ENCODE measurements at regions not wholly inside any gene's neighbourhood (a gene's known extent, or its start where the extent isn't known, plus 50 kb on each side); places are given as distances from the start of the nearest gene placed in this dataset.
"Not testable (repeated sequence)": the region's sequence is repeated elsewhere in the genome, so short reads cannot be mapped to it uniquely, and the experiment has no call there.

DNA sequence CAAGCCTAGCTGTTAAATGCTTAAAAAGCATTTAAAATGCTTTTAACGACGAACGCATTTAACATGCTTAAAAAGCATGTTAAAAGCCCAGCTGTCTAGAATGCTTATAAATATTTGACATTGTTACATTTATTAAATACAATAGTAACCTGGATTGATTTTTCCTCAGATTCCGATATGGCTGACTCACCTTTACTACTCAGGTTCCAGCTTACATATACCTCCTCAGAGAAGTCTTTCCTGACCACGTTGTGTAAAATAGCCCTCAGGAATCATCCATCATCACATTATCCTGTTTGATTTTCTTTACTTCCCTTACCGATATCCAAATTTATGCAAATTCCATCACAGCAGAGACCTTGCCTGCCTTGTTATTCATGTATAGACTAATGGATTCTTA, 51.4 kb downstream of the SLC41A2 start:
- no peak for DNase-seq

- DNase-seq, result not testable (repeated sequence)
Observed at GRCh38 chr12:104905446-104905845, 52.6 kb downstream of the SLC41A2 start.

DNA sequence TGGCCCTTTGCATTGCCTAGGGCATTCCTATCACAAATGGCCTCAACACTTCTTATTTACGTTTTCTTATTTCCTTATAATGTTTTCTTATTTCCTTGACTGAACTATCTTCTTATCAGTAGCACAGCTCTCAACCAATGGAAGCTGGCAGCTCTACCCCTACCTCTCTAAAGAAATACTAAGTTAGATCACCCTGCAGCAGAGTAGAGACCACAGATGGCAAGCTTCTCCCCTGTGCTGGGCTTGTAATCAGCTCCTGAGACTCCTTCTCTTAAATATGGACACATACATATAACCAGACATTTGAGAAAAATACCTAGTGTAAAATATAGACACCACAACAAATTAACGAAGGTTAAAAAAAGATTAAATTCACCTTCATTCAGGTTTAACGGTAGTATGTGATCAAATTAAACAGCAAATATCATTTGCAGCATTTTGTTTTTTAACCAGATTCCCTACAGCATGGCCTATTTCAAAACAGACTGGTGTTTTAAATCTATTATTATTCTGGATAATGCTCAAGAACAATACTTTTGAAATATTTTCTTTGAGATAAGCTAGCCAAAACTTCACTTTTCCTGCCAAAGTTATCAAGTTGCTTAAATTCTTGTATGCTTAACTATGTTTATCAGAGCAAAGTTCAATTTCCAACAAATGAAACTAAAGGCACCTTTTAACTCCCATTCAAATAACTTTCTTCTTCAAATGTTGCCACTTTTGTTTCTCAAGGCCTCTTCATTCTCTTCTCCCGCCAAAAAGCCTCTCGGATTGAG, 54.3 kb downstream of the SLC41A2 start:
- no peak for DNase-seq

DNA sequence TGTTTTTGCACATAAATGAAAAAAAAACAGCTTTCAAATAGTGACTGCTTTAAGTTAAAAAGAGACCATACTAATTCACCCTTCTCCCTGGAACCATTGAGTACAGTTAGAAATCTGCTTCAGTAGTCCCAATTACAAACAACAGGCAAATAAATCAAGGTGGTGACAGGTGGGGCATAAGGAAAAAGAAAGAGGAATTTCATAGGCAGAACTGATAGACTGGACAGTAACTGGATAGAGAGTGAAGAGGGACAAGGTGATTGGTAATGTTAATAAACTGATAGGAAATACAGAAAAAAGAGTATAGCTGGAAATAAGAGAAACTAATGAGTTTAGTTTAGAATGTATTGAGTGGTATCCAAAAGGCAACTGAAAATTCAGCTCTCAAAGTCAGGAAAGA, 56.0 kb downstream of the SLC41A2 start:
- DNase-seq, result no peak

DNA sequence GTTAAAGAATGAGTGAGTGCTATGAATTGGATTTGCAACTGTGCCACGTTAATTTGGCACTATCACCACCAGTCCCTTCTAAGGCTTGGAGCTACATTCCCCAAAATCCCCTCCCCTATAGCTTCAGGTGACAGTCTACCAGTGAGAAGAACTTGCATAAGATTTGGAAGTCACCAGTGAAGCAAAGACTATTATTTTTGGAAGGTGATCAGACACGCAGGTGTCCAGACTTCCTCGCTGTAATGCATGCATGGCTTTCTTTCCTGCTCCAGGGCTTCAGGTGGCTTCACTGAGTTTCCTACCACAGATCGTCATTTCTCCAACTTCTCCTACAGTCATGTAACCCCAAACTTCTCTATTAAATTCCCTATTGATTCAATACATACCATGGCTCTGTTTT, 61.4 kb downstream of the SLC41A2 start:
- no peak for DNase-seq

GRCh38 chr12:104896146-104896545, 61.9 kb downstream of the SLC41A2 start:
- DNase-seq, result no peak

DNA sequence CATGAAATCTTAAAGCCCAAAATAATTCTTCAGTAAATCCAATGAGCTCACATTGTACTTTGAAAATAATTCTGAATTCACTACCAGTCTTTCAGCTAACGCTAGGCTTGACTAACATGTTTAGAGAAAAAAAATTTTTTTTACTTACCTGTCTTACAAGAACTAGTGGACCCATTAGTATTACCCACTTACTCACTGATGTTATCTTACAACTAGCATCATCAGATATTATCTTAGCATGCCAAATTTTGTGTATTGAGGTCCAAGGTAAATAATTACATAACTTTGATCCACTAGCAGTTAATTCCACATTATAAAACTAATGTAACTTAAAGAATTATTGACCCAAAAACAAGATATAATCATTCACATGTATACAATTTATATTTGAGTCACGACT, 62.7 kb downstream of the SLC41A2 start:
- DNase-seq, result no peak

DNA sequence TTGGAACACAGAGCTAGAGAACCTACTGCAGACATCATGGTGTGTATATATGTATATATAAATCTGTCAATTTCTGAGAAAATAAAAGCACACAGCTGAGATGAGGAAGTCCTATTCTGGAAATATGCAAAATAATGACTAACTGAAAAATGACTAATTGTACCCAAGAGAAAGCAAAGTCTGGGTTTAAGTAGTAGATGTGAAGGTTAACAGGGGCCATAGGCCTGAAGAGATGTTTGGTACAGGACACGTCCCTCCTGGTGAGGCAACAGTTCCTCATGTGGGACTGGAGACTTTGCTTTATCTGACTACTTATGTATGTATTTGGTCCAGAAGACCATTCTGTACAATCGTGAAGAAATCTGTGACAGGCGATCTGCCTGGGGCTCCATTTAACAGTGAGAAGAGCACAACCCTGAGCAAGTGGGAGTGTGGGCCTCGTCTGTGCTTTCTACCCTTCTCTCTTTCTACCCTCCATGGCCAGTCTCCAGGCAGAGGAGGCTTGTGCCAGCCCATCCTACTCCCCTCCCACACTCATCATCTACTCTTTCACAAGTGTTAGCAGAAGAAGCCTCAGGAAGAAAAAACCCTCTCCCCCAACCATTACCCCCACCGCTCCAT, 67.5 kb downstream of the SLC41A2 start:
- DNase-seq, result no peak

GRCh38 chr12:104889735-104890134, 68.4 kb downstream of the SLC41A2 start:
- DNase-seq, result no peak

DNA sequence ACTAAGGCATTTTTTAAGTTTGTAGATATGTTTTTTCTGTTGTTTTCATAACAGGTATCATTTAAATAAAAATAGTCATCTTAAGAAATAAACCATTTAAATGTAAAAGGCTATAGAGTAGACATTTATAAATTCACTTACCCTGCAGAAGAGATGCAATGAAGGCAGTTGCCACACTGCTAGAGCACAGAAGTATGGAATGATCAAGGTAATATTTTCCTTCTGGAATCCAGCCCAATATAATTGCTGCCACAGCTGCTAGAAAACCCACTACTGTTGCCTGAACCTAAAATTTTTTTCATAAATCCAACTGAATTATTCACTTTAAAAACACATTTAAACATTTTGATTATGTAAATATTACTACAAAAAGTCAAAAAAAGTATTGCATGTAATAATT, 69.2 kb downstream of the SLC41A2 start:
- DNase-seq, result peak; percentile 39

GRCh38 chr12:104888481-104888880, 69.6 kb downstream of the SLC41A2 start:
- no peak for DNase-seq

GRCh38 chr12:104887452-104887851, 70.6 kb downstream of the SLC41A2 start:
- no peak for DNase-seq

GRCh38 chr12:104886418-104887401, 71.4 kb downstream of the SLC41A2 start:
- DNase-seq, result peak; percentile 79

DNA sequence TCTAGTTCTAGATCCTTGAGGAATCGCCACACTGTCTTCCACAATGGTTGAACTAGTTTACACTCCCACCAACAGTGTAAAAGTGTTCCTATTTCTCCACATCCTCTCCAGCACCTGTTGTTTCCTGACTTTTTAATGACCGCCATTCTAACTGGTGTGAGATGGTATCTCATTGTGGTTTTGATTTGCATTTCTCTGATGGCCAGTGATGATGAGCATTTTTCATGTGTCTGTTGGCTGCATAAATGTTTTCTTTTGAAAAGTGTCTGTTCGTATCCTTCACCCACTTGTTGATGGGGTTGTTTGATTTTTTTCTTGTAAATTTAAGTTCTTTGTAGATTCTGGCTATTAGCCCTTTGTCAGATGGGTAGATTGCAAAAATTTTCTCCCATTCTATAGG, 79.2 kb downstream of the SLC41A2 start:
- not testable (repeated sequence) for DNase-seq

DNA sequence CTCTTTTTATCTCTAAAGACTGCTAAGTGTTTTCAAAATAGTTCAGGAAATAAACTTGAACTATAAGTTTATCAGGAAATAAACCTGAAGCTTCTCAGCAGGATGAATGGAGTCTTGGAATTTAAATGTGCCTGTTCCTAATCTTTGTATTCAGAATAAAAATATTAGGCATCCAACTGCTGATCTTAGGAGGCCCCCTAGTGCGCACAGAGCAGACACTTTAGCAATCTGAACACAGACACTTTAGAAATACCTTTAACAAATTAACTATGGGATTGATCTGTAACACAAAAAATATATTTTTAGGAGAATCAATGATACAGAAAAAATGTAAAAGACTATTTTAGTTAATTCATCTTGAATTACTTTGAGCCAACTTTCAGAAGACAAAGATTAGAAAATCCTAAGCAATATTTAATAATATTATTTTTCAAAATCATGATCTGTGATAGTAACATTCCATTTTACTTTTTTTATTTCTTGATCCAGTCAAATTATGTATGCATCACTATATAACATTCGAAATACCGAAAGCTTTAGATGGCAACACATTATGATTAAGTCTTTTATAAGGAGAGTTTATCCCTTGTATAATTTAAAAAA, 80.9 kb downstream of the SLC41A2 start:
- DNase-seq, result peak; percentile 20

- no peak for DNase-seq
Observed at GRCh38 chr12:104873374-104873773, 84.7 kb downstream of the SLC41A2 start.

- DNase-seq, result no peak
Observed at GRCh38 chr12:104870797-104871196, 87.3 kb downstream of the SLC41A2 start.

GRCh38 chr12:104866291-104866690, 91.8 kb downstream of the SLC41A2 start:
- DNase-seq, result no peak

DNA sequence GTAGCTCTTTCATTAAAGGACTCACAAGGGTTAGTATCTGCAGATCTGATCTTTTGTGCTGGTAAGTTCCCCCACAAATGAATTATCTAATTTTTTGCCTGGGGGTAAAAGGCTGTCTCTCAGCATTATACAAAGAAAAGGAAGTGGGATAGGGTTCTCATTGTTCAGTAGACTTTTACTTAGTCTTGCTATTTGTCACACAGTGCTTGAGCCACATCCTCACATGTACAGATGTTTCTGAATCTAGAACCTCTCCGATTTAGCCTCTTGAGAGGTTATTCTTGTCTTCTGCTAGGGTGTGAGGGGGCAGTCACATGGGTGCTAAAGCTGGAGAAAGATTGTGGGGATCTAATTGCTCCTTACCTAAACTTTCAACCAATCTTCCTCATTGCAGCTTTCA, 93.0 kb downstream of the SLC41A2 start:
- DNase-seq, result no peak

DNA sequence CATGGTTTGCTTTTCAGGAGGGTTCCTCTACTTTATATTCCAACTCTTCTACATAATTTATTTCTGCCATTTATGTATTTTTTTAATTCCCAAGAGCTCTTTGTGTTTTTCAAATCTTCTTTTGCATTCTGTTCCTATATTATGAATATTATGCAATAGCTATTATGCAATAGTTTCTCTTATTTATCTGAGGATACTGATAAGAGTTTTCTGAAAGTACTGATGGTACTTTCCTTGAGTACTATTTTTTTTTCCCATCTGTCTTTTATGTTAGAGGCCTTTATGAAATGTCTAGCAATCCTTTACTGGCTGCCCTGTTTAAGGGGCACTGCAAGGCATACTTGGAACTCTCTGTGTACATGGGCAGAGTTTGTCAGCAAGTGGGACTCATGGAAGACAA, 93.4 kb downstream of the SLC41A2 start:
- no peak for DNase-seq

DNA sequence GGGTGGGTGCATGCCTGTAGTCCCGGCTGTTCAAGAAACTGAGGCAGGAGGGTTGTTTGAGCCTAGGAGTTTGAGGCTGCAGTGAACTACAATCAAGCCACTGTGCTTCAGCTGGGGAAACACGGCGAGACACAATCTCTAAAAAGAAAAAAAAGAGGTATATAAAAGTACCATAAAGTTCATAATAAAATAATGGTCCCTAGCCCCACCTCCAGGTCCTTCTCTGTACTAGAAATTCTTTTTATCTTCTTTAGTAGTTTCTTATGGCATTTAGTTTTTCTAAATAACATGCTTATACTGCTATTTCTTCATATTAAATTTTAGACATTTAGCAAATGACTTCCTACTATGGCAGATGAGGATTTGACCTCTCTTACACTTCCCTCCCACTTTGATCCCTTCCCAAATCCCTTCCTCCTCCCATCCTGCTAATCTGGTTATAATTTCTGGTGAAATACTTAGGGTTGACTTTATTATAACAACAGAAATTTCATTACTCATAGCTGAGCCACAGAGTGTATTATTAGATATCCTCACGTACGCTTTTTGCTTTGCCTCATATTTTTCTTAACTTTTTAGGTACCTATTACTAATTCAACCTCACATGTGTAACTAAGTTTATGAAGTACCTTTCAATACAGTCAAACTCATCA, 94.7 kb downstream of the SLC41A2 start:
- no peak for DNase-seq

All from NCI-H1694 (cell line).